ENCODE measurements at regions not wholly inside any gene's neighbourhood (a gene's known extent, or its start where the extent isn't known, plus 50 kb on each side); places are given as distances from the start of the nearest gene placed in this dataset.

- H3K36me3 ChIP-seq: no peaks in the 10 kb centered on the region
- no peaks in the 10 kb centered on the region for H3K9me3 ChIP-seq (replicated peaks in 1 of 11)
- H3K4me3 ChIP-seq: no peak overlapping the region
- TF ChIP-seq Cebpa-rat (IDR thresholded peaks at IDR 0.05): no peak
- H3K27me3 ChIP-seq: no peaks in the 10 kb centered on the region
- H3K4me2 ChIP-seq: no peak overlapping the region
- H4K20me1 ChIP-seq: no peaks in the 10 kb centered on the region
- no peaks in the 10 kb centered on the region for H3K4me1 ChIP-seq
- no peak overlapping the region for H3K27ac ChIP-seq
- H3K9ac ChIP-seq: no peak overlapping the region
Measured at GRCh38 chr2:53247956-53248735, 519.5 kb upstream of the CHAC2 start.

GRCh38 chr2:53243430-53243829 is 524.2 kb upstream of the CHAC2 start:
- H3K4me3 ChIP-seq: no peak overlapping the region
- no peak overlapping the region for H3K27ac ChIP-seq
- no peaks in the 10 kb centered on the region for H3K4me1 ChIP-seq
- H3K9me3 ChIP-seq (replicated peaks in 1 of 11): no peaks in the 10 kb centered on the region
- no peaks in the 10 kb centered on the region for H3K27me3 ChIP-seq
- H3K4me2 ChIP-seq: no peak overlapping the region
- no peak for TF ChIP-seq Cebpa-rat (IDR thresholded peaks at IDR 0.05)
- H4K20me1 ChIP-seq: no peaks in the 10 kb centered on the region
- no peak overlapping the region for H3K9ac ChIP-seq
- H3K36me3 ChIP-seq: no peaks in the 10 kb centered on the region

- H3K4me1 ChIP-seq: no peaks in the 10 kb centered on the region
- H3K4me2 ChIP-seq: no peak overlapping the region
- no peaks in the 10 kb centered on the region for H4K20me1 ChIP-seq
- H3K27me3 ChIP-seq: no peaks in the 10 kb centered on the region
- no peaks in the 10 kb centered on the region for H3K36me3 ChIP-seq
- no peak overlapping the region for H3K4me3 ChIP-seq
- no peak overlapping the region for H3K27ac ChIP-seq
- no peak for TF ChIP-seq Cebpa-rat (IDR thresholded peaks at IDR 0.05)
- no peak overlapping the region for H3K9ac ChIP-seq
- H3K9me3 ChIP-seq (replicated peaks in 1 of 11): peaks cover 0 to 8% (median 6%) of the 10 kb centered on the region in 11 experiments; a peak in 9 of 22 replicates
Measured at GRCh38 chr2:53242090-53242489, 525.5 kb upstream of the CHAC2 start.

GRCh38 chr2:53235836-53236582 is 531.6 kb upstream of the CHAC2 start:
- Histone ChIP-seq H3K4me2 (no peak overlapping the region), H3K36me3 (no peaks in the 10 kb centered on the region), H3K4me3 (no peak overlapping the region), H4K20me1 (no peaks in the 10 kb centered on the region), H3K27ac (no peak overlapping the region), H3K9ac (no peak overlapping the region), H3K27me3 (no peaks in the 10 kb centered on the region), H3K9me3 (replicated peaks in 1 of 11) (peaks cover 0 to 12% (median 8%) of the 10 kb centered on the region in 11 experiments; a peak in 9 of 22 replicates), H3K4me1 (peaks cover 12 to 26% (median 13%) of the 10 kb centered on the region in 10 experiments)
- no peak for TF ChIP-seq Cebpa-rat (IDR thresholded peaks at IDR 0.05)

GRCh38 chr2:53234548-53234903 is 533.1 kb upstream of the CHAC2 start:
- Histone ChIP-seq H3K9ac (no peak overlapping the region), H3K9me3 (replicated peaks in 1 of 11) (peaks cover 0 to 12% (median 8%) of the 10 kb centered on the region in 11 experiments; a peak in 9 of 22 replicates), H3K27me3 (no peaks in the 10 kb centered on the region), H3K36me3 (no peaks in the 10 kb centered on the region), H3K27ac (no peak overlapping the region), H3K4me1 (peaks cover 12 to 26% (median 13%) of the 10 kb centered on the region in 10 experiments), H3K4me2 (0 out of 22 replicates have a peak overlapping the region, but pooled peaks of 1 of the 11 experiments have one; percentile 23), H4K20me1 (no peaks in the 10 kb centered on the region), H3K4me3 (no peak overlapping the region)
- TF ChIP-seq Cebpa-rat (IDR thresholded peaks at IDR 0.05): no peak

GRCh38 chr2:53233759-53234547 is 533.7 kb upstream of the CHAC2 start:
- Histone ChIP-seq H3K36me3 (no peaks in the 10 kb centered on the region), H3K4me2 (no peak overlapping the region), H3K9ac (no peak overlapping the region), H3K9me3 (replicated peaks in 1 of 11) (peaks cover 0 to 12% (median 8%) of the 10 kb centered on the region in 11 experiments; a peak in 9 of 22 replicates), H3K27me3 (no peaks in the 10 kb centered on the region), H4K20me1 (no peaks in the 10 kb centered on the region), H3K4me3 (no peak overlapping the region), H3K27ac (no peak overlapping the region), H3K4me1 (peaks cover 12 to 26% (median 13%) of the 10 kb centered on the region in 10 experiments)
- no peak for TF ChIP-seq Cebpa-rat (IDR thresholded peaks at IDR 0.05)

- H3K36me3 ChIP-seq: no peaks in the 10 kb centered on the region
- H3K4me3 ChIP-seq: no peak overlapping the region
- H3K27ac ChIP-seq: no peak overlapping the region
- TF ChIP-seq Cebpa-rat (IDR thresholded peaks at IDR 0.05): no peak
- no peak overlapping the region for H3K9ac ChIP-seq
- peaks cover 12 to 26% (median 14%) of the 10 kb centered on the region in 10 experiments for H3K4me1 ChIP-seq
- no peaks in the 10 kb centered on the region for H3K27me3 ChIP-seq
- H3K9me3 ChIP-seq (replicated peaks in 1 of 11): peaks cover 0 to 3% (median 0%) of the 10 kb centered on the region in 11 experiments; a peak in 3 of 22 replicates
- H4K20me1 ChIP-seq: no peaks in the 10 kb centered on the region
- H3K4me2 ChIP-seq: peak overlapping the region; percentile 8 to 45 (median 35); a peak in 19 of 22 replicates
Measured at GRCh38 chr2:53231908-53232307, 535.7 kb upstream of the CHAC2 start.

GRCh38 chr2:53230691-53231090 is 536.9 kb upstream of the CHAC2 start:
- Histone ChIP-seq H3K9ac (no peak overlapping the region), H3K4me2 (no peak overlapping the region), H4K20me1 (no peaks in the 10 kb centered on the region), H3K27me3 (no peaks in the 10 kb centered on the region), H3K9me3 (replicated peaks in 1 of 11) (no peaks in the 10 kb centered on the region), H3K4me3 (no peak overlapping the region), H3K36me3 (no peaks in the 10 kb centered on the region), H3K4me1 (peaks cover 12 to 24% (median 14%) of the 10 kb centered on the region in 10 experiments), H3K27ac (no peak overlapping the region)
- TF ChIP-seq Cebpa-rat (IDR thresholded peaks at IDR 0.05): no peak

GRCh38 chr2:53227535-53227934 is 540.1 kb upstream of the CHAC2 start:
- H3K27ac ChIP-seq: no peak overlapping the region

More at GRCh38 chr2:53227535-53227934, 540.1 kb upstream of the CHAC2 start:
- Histone ChIP-seq H3K4me2 (peak overlapping the region in 1 of 11 experiments; percentile 48; a peak in 1 of 22 replicates), H3K27me3 (no peaks in the 10 kb centered on the region), H3K4me3 (no peak overlapping the region), H3K9ac (no peak overlapping the region), H3K9me3 (replicated peaks in 1 of 11) (no peaks in the 10 kb centered on the region), H4K20me1 (no peaks in the 10 kb centered on the region), H3K4me1 (peaks cover 12 to 41% (median 14%) of the 10 kb centered on the region in 10 experiments), H3K36me3 (no peaks in the 10 kb centered on the region)
- no peak for TF ChIP-seq Cebpa-rat (IDR thresholded peaks at IDR 0.05)
